Neural cell (in vitro differentiated cells): ENCODE measurements at regions not wholly inside any gene's neighbourhood (a gene's known extent, or its start where the extent isn't known, plus 50 kb on each side); places are given as distances from the start of the nearest gene placed in this dataset.

Experiments used
- H2AFZ ChIP-seq: fragments of 200-600, 300-800 bp; sonication (generic), shearing (Covaris generic); 2 replicates; pipeline ENCODE4 v1.6.0; 2014; ENCODE audit warnings: low read depth, mild to moderate bottlenecking, antibody characterized with exemption, low read length, moderate library complexity
- H3F3A ChIP-seq: fragments of 200-600 bp; shearing (Covaris generic); 2 replicates; pipeline ENCODE4 v1.6.1; 2016; ENCODE audit warnings: mild to moderate bottlenecking, moderate library complexity, mixed read lengths, antibody characterized with exemption, low read length; ENCODE audit not compliant: insufficient read depth, poor library complexity, severe bottlenecking
- H3K27ac ChIP-seq: fragments of 200-600, 300-800 bp; sonication (generic), shearing (Covaris generic); 2 replicates; pipeline ENCODE4 v1.5.1; 2014; ENCODE audit warnings: mild to moderate bottlenecking, low read length, moderate library complexity
- H3K27me3 ChIP-seq: fragments of 300-800, 200-600 bp; sonication (generic), shearing (Covaris generic); 2 replicates; pipeline ENCODE4 v1.6.0; 2014; ENCODE audit warnings: mild to moderate bottlenecking, low read depth, low read length, moderate library complexity; ENCODE audit not compliant: insufficient read depth
- H3K36me3 ChIP-seq: fragments of 300-800, 200-600 bp; sonication (generic), shearing (Covaris generic); 2 replicates; pipeline ENCODE4 v1.5.1; 2014; ENCODE audit warnings: mild to moderate bottlenecking, antibody characterized with exemption, low read length, moderate library complexity; ENCODE audit not compliant: insufficient read depth
- H3K4me2 ChIP-seq: fragments of 300-800, 200-600 bp; sonication (generic), shearing (Covaris generic); 2 replicates; pipeline ENCODE4 v1.6.0; 2014; ENCODE audit warnings: mild to moderate bottlenecking, low read length
- H3K4me3 ChIP-seq: fragments of 300-800, 200-600 bp; sonication (generic), shearing (Covaris generic); 2 replicates; pipeline ENCODE4 v1.5.1; 2014; ENCODE audit warnings: mild to moderate bottlenecking, low read length, moderate library complexity
- H3K79me2 ChIP-seq: fragments of 200-600 bp; shearing (Covaris generic); replicated peaks from 2 replicates; pipeline ENCODE4 v1.6.0; 2014; ENCODE audit warnings: mild to moderate bottlenecking, low read length, moderate library complexity; ENCODE audit not compliant: insufficient read depth
- H3K9ac ChIP-seq: fragments of 300-800, 200-600 bp; sonication (generic), shearing (Covaris generic); 2 replicates; pipeline ENCODE4 v1.6.1; 2016; ENCODE audit warnings: mild to moderate bottlenecking, low read length, mixed read lengths
- H3K9me2 ChIP-seq: fragments of 200-600 bp; shearing (Covaris generic); 2 replicates; pipeline ENCODE4 v1.6.1; 2016; ENCODE audit warnings: mild to moderate bottlenecking, low read length, mixed read lengths; ENCODE audit not compliant: insufficient read depth
- H3K9me3 ChIP-seq: fragments of 200-600, 300-800 bp; sonication (generic), shearing (Covaris generic); 2 replicates; pipeline ENCODE4 v1.6.1; 2016; ENCODE audit warnings: mild to moderate bottlenecking, mixed run types, low read length, moderate library complexity, mixed read lengths
- H4K20me1 ChIP-seq: fragments of 200-600 bp; shearing (Covaris generic); 2 replicates; pipeline ENCODE4 v1.6.1; 2016; ENCODE audit warnings: mild to moderate bottlenecking, mixed run types; ENCODE audit not compliant: insufficient read depth
- EP300 ChIP-seq: fragments of 450-650 bp; conservative IDR thresholded peaks from 2 replicates; pipeline ENCODE4 v1.6.1; 2014; ENCODE audit warnings: antibody characterized with exemption, mild to moderate bottlenecking, moderate library complexity; ENCODE audit not compliant: poor library complexity, severe bottlenecking
- EZH2 ChIP-seq: fragments of 200-600, 300-800 bp; shearing (Covaris generic), sonication (generic); IDR thresholded peaks from 2 replicates; pipeline ENCODE4 v1.6.1; 2014; ENCODE audit warnings: antibody characterized with exemption, low read length, borderline replicate concordance, mild to moderate bottlenecking; ENCODE audit not compliant: insufficient read depth, poor library complexity, severe bottlenecking
- MXI1 ChIP-seq: fragments of 450-650 bp; conservative IDR thresholded peaks from 2 replicates; pipeline ENCODE4 v1.6.1; 2014; ENCODE audit warnings: antibody characterized with exemption, mild to moderate bottlenecking; ENCODE audit not compliant: poor library complexity, severe bottlenecking
- POLR2AphosphoS5 ChIP-seq: IDR thresholded peaks from 2 replicates; pipeline ENCODE4 v1.6.1; 2012
- RAD21 ChIP-seq: fragments of 450-650 bp; conservative IDR thresholded peaks from 2 replicates; pipeline ENCODE4 v1.6.1; 2014; ENCODE audit warnings: antibody characterized with exemption, mild to moderate bottlenecking, moderate library complexity
- SMC3 ChIP-seq: fragments of 450-650 bp; conservative IDR thresholded peaks from 2 replicates; pipeline ENCODE4 v1.6.1; 2014; ENCODE audit warnings: antibody characterized with exemption, mild to moderate bottlenecking, moderate library complexity; ENCODE audit not compliant: poor library complexity
- TAF1 ChIP-seq: IDR thresholded peaks from 2 replicates; pipeline ENCODE4 v1.6.1; 2012; ENCODE audit warnings: low read depth
- TF ChIP-seq, protein P1 (sequence below): IDR thresholded peaks from 2 replicates; pipeline ENCODE4 v1.6.1; 2012; ENCODE audit warnings: borderline replicate concordance
- TF ChIP-seq, protein P2 (sequence below): fragments of 450-650 bp; IDR thresholded peaks from 2 replicates; pipeline ENCODE4 v1.5.1; 2014; ENCODE audit warnings: antibody characterized with exemption, mild to moderate bottlenecking, moderate library complexity; ENCODE audit not compliant: poor library complexity, severe bottlenecking

DNA sequence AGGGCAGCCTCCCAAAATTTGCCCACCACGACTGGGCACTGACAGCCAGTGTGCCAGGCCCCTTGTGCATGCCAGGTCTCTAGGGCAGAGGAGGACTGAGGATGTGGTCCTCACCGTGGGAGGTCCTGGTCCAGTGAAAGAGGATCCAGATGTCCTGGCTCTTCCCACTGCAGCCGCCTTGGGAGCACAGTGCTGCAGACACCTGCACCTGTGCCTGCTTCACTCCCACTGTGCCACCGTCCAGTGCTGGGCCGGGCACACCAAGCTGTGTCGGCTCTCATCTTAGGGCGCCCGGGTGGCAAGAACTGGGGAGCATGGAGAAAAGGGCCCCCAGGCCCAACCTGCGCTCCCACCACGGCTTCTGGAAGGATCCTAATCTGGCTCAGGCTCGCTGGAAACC, 1147.1 kb downstream of the BRD1 start:
- Histone ChIP-seq H3K27ac (no peak overlapping the region), H3K4me3 (no peak overlapping the region), H3K79me2 (no peaks in the 10 kb centered on the region), H3F3A (no peaks in the 10 kb centered on the region), H4K20me1 (no peaks in the 10 kb centered on the region), H3K9me3 (no peaks in the 10 kb centered on the region), H2AFZ (no peak overlapping the region), H3K9ac (no peak overlapping the region), H3K9me2 (no peaks in the 10 kb centered on the region), H3K27me3 (no peaks in the 10 kb centered on the region), H3K36me3 (no peaks in the 10 kb centered on the region), H3K4me2 (no peak overlapping the region)
- TF ChIP-seq EZH2: no peak
- TF ChIP-seq TAF1: no peak
- TF ChIP-seq, protein P1, sequence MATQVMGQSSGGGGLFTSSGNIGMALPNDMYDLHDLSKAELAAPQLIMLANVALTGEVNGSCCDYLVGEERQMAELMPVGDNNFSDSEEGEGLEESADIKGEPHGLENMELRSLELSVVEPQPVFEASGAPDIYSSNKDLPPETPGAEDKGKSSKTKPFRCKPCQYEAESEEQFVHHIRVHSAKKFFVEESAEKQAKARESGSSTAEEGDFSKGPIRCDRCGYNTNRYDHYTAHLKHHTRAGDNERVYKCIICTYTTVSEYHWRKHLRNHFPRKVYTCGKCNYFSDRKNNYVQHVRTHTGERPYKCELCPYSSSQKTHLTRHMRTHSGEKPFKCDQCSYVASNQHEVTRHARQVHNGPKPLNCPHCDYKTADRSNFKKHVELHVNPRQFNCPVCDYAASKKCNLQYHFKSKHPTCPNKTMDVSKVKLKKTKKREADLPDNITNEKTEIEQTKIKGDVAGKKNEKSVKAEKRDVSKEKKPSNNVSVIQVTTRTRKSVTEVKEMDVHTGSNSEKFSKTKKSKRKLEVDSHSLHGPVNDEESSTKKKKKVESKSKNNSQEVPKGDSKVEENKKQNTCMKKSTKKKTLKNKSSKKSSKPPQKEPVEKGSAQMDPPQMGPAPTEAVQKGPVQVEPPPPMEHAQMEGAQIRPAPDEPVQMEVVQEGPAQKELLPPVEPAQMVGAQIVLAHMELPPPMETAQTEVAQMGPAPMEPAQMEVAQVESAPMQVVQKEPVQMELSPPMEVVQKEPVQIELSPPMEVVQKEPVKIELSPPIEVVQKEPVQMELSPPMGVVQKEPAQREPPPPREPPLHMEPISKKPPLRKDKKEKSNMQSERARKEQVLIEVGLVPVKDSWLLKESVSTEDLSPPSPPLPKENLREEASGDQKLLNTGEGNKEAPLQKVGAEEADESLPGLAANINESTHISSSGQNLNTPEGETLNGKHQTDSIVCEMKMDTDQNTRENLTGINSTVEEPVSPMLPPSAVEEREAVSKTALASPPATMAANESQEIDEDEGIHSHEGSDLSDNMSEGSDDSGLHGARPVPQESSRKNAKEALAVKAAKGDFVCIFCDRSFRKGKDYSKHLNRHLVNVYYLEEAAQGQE: no peak
- TF ChIP-seq, protein P2, sequence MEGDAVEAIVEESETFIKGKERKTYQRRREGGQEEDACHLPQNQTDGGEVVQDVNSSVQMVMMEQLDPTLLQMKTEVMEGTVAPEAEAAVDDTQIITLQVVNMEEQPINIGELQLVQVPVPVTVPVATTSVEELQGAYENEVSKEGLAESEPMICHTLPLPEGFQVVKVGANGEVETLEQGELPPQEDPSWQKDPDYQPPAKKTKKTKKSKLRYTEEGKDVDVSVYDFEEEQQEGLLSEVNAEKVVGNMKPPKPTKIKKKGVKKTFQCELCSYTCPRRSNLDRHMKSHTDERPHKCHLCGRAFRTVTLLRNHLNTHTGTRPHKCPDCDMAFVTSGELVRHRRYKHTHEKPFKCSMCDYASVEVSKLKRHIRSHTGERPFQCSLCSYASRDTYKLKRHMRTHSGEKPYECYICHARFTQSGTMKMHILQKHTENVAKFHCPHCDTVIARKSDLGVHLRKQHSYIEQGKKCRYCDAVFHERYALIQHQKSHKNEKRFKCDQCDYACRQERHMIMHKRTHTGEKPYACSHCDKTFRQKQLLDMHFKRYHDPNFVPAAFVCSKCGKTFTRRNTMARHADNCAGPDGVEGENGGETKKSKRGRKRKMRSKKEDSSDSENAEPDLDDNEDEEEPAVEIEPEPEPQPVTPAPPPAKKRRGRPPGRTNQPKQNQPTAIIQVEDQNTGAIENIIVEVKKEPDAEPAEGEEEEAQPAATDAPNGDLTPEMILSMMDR: no peak
- no peak for TF ChIP-seq SMC3
- TF ChIP-seq MXI1: no peak
- TF ChIP-seq RAD21: no peak
- no peak for TF ChIP-seq EP300
- TF ChIP-seq POLR2AphosphoS5: no peak

DNA sequence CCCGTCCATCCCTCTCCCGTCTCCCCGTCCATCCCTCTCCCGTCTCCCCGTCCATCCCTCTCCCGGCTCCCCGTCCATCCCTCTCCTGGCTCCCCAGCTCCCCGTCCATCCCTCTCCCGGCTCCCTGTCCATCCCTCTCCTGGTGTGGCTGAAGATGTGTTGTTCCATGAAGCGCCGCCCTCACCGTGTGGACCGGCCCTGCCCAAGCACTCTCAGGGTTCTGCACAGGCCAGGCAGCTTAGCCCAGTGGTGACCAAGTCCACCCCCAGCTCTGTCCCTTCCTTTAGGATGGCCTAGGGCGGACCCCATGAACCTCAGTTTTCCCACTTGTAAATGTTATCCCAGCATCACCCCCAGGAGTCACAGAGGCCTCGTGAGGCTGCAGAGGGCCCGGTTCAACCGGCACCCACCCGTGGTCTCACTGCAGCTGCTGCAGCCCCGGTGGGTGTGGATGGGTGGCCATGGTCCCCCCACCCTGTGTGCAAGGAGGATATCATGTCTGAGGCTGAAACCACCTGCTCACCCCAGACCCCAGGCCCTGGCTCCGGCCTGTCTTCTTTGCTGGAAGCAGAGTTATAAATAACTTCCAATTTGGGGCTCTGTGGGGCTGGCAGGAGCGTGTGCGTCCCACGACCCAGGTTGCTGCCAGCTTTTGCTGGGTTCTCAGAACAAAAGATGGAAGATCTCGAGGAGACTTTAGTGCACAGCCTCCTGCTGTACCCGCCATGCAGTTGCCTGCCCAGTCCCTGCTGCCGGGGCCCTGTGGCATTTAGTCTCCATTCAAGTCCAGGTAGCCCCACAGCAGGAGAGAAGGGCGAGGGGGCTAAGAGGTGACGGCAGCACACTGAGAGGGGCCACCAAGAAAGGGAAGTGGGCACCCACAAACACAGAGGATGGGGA, 1147.8 kb downstream of the BRD1 start:
- Histone ChIP-seq H3K79me2 (no peaks in the 10 kb centered on the region), H4K20me1 (no peaks in the 10 kb centered on the region)
- TF ChIP-seq EP300: no peak
- no peak for TF ChIP-seq MXI1
- TF ChIP-seq, protein P1: no peak
- no peak for TF ChIP-seq SMC3
- TF ChIP-seq POLR2AphosphoS5: no peak
- no peak for TF ChIP-seq TAF1
- TF ChIP-seq EZH2: no peak

More for the DNA sequence above, 1147.8 kb downstream of the BRD1 start:
- H3K9ac ChIP-seq: no peak overlapping the region
- H3K27ac ChIP-seq: no peak overlapping the region
- H3K36me3 ChIP-seq: no peaks in the 10 kb centered on the region
- no peaks in the 10 kb centered on the region for H3K9me3 ChIP-seq
- H2AFZ ChIP-seq: no peak overlapping the region
- no peaks in the 10 kb centered on the region for H3K9me2 ChIP-seq
- H3K4me3 ChIP-seq: no peak overlapping the region
- H3F3A ChIP-seq: no peaks in the 10 kb centered on the region
- no peaks in the 10 kb centered on the region for H3K27me3 ChIP-seq
- H3K4me2 ChIP-seq: no peak overlapping the region
